Activated effector memory CD4-positive, alpha-beta T cell treated with anti-CD3 and anti-CD28 coated beads, Interleukin-2, amount 50 U/mL, for 16 hours (primary cell): ENCODE measurements at regions not wholly inside any gene's neighbourhood (a gene's known extent, or its start where the extent isn't known, plus 50 kb on each side); places are given as distances from the start of the nearest gene placed in this dataset.

Experiments used
- DNase-seq: peaks from one replicate; pipeline ENCODE4 v3.0.0-alpha.2; 2020

- no peak for DNase-seq
Measured at GRCh38 chr18:42561521-42561920, 554.0 kb downstream of the RIT2 start.

GRCh38 chr18:42563995-42564394 lies 551.5 kb downstream of the RIT2 start:
- DNase-seq, result no peak

- no peak for DNase-seq
Measured at GRCh38 chr18:42564761-42565160, 550.7 kb downstream of the RIT2 start.

- DNase-seq, result no peak
Measured at GRCh38 chr18:42568773-42569172, 546.7 kb downstream of the RIT2 start.

- DNase-seq, result no peak
Measured at GRCh38 chr18:42574871-42575270, 540.6 kb downstream of the RIT2 start.

GRCh38 chr18:42576124-42576523 lies 539.4 kb downstream of the RIT2 start:
- no peak for DNase-seq

- no peak for DNase-seq
Measured at GRCh38 chr18:42578792-42579191, 536.7 kb downstream of the RIT2 start.

- no peak for DNase-seq
Measured at GRCh38 chr18:42582266-42582665, 533.2 kb downstream of the RIT2 start.

DNA sequence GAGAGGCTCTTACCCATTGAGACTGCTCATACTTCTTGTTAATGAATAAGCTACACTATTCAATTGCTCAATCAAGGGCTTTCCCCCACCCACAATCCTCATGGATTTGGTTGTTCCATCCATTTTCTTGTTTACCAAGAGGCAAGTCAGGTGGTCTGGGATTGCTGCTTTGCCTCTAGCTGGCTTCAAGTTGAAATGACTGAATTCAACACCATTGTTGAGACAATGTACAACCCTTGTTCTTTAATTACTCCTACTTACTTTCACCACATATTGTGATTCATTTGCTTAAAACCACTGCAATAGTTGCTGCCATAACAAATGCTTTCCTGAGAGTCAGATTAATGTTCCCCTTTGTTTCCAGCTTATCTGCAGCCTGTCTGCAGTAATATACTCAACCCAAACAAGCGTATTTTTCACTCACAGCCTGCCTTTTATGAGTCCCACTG lies 532.2 kb downstream of the RIT2 start:
- DNase-seq, result no peak

GRCh38 chr18:42586601-42587000 lies 528.9 kb downstream of the RIT2 start:
- DNase-seq, result no peak

DNA sequence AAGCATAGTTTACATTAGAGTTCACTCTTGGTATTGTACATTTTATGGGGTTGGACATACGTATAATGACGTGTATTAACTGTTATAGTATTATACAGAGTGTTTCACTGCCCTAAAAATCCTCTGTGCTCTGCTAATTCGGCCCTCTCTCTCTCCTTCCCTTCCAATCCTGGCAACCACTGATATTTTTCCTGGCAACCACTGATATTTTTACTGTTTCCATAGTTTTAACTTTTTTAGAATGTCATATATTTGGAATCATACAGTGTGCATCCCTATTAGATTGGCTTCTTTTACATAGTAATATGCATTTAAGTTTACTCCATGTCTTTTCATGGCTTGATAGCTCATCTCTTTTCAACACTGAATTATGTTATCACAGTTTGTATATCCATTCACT lies 526.7 kb downstream of the RIT2 start:
- DNase-seq, result no peak

DNA sequence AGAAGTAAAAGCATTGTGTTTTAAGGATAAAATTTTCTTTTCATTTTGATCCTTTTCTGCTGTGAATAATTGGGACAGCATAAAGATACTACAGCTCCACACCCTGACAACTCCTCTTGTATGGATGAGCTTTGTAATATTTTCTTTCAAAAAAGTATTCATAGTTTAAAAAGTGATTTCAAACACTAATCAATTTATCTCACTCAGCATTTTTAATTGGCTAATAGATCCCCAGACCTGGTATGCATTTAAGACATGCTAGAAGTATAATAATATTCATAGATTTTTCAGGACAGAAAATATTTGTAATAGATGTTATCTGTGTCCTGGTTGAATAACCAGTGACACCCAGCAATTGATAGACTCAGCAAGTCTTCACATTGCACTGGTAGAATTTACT lies 510.7 kb downstream of the RIT2 start:
- DNase-seq, result no peak

- no peak for DNase-seq
Measured at GRCh38 chr18:42606886-42607495, 508.5 kb downstream of the RIT2 start.

DNA sequence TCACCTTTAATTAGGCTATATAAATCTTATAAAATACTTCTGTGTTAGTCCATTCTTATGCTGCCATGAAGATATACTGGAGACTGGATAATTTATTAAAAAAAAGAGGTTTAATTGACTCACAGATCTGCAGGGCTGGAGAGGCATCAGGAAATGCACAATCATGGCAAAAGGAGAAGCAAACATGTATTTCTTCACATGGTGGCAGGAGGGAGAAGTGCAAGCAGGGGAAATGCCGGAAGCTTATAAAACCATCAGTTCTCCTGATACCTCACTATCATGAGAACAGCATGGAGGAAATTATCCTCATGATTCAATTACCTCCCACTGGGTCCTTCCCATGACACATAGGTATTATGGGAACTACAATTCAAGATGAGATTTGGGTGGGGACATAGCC lies 504.4 kb downstream of the RIT2 start:
- DNase-seq, result no peak

GRCh38 chr18:42614619-42615293 lies 500.7 kb downstream of the RIT2 start:
- no peak for DNase-seq

- no peak for DNase-seq
Measured at GRCh38 chr18:42617221-42617620, 498.3 kb downstream of the RIT2 start.

DNA sequence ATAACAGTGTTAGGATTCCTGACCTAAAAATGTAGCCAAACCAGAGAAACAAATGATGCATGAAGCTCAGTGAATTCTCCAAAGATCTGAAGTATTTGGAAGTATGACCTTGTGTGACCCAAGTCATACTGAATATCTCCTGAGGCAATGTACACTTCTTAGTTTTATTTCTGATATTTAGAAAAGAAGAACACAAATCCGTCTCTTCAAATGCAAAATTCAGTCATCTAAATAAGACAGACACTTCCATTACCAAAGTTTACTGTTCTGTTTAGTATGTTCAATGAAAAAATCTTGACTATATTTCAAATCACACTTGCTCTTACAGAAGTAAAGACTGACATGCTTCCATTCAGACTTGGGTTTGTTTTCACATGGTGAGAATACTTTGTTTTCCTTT lies 495.7 kb downstream of the RIT2 start:
- no peak for DNase-seq

DNA sequence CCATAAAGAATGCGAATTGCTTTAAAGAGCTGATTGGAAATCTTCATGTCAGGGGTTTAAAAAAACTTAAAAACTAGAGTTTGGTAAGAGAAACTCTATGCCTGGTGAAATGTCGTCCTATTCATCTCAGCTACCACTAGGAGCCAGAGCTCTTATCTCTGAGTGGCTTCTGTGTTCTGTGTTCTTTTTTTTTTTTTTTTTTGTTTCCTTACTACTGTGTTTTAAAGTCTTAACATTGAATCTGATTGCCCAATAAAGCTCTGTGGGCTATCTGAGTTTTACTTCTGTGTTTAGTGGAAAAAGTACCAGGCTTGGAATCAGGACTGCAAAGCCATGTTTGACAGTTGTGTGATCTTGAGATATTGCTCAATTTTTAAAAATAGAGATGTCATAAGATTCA lies 494.8 kb downstream of the RIT2 start:
- DNase-seq, result no peak

- no peak for DNase-seq
Measured at GRCh38 chr18:42623935-42624334, 491.6 kb downstream of the RIT2 start.

DNA sequence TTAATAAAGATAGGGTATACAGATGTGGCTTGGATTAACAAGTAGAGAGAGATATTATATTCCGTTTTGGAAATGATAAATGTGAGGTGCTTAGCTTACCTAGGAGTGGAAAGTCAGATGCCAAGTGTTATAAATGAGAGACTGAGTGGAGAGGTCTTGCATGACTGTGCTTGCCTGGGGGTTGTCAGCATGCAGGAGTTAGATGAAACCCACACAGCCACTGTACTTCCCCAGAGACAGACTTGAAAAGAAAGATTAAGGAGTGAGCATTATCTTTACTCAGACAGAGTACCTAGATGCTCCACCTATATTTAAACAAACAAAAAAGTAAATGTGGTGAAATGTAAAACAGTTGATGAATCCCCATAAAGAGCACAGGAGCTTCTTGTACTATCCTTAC lies 482.7 kb downstream of the RIT2 start:
- DNase-seq, result no peak

- DNase-seq, result no peak
Measured at GRCh38 chr18:42635378-42636048, 480.0 kb downstream of the RIT2 start.

DNA sequence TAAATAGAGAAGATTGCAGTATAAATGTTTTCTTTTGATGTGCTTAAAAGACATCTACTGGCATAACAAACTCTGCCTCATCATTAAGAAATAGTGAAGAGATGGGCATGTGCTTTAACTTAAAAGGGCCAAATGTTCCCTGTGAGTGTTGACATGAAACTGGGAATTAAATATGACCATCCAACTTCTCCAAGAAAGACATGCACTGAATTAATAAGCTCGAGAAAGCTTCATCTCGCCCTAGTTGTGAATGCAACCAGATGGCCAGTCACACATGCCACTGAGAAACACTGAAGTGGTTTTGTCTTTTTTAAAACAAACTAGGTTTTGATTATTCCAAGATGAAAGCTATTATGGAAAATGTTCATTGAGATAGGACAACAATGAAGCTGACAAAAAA lies 479.2 kb downstream of the RIT2 start:
- no peak for DNase-seq

GRCh38 chr18:42640160-42640559 lies 475.3 kb downstream of the RIT2 start:
- no peak for DNase-seq

DNA sequence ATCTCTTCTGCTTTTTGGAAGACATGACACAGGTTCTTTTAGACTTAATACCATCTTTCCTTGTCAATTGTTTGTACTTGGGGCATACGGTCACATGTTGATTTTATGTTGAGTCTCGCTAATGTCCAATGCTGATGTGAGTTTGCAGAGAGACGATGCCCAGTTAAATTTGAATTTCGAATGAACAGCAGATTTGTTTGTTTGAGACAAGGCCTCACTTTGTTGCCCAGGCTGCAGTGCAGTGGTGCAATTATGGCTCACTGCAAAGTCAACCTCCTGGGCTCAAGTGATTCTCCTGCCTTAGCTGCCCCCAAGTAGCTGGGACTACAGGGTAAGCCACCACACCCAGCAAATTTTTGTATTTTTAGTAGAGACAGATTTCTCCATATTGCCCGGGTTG lies 473.5 kb downstream of the RIT2 start:
- DNase-seq, result no peak
